ENCODE measurements at regions not wholly inside any gene's neighbourhood (a gene's known extent, or its start where the extent isn't known, plus 50 kb on each side); places are given as distances from the start of the nearest gene placed in this dataset.

DNA sequence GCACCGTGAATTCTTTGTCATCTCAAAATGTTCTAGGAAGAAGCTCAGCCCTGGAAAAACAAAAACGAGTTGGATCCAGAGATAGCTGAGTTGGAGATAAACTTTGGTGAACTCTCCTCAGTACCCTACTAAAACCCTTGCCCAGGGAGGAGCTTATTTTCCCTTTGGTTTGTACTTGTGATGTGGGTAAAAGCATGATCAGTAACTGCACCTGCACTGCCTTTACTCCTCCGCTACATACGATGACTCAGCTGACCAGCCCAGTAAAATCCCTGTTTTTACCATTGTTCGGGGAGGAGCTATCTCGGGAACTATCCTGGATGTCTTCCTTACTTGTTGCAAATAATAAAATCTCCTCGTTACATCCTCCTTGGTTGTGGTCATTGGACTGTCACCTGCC, 359.3 kb downstream of the SH2D4B start:
- H3K36me3 ChIP-seq (replicated peaks in 1 of 2; ENCODE audit: control insufficient read depth in 1 of 2, insufficient read depth in 2 of 2, low read length in 1 of 2) = no peaks in the 10 kb centered on the region
- H3K79me2 ChIP-seq (ENCODE audit: insufficient read depth) = no peaks in the 10 kb centered on the region
- DNase-seq = no peak
- no peaks in the 10 kb centered on the region for H3K9me2 ChIP-seq
- H3K9ac ChIP-seq = no peak overlapping the region
- H4K20me1 ChIP-seq (ENCODE audit: insufficient read depth) = no peaks in the 10 kb centered on the region
- H3F3A ChIP-seq (replicated peaks; ENCODE audit: insufficient read depth) = no peaks in the 10 kb centered on the region
- no peaks in the 10 kb centered on the region for H3K27me3 ChIP-seq (ENCODE audit: insufficient read depth)
- CTCF ChIA-PET = interaction anchor here (0.6 to 1.0 kb wide), 3 partner anchors 9 to 198 kb away, joined by 3 read pairs; no protein-coding TSS in a partner anchor
- WGBS (ENCODE audit: low lambda C conversion rate) = 18% methylated on average over 7 of the region's 7 CpGs
- POLR2A ChIA-PET = no interaction called here
- H3K9me3 ChIP-seq = no peaks in the 10 kb centered on the region
- H3K4me2 ChIP-seq = no peak overlapping the region
- no peak overlapping the region for H3K4me3 ChIP-seq (ENCODE audit: low read depth in 2 of 2, low read length in 1 of 2)
- no peak overlapping the region for H2AFZ ChIP-seq (ENCODE audit: low read depth)
- no peak overlapping the region for H3K27ac ChIP-seq (ENCODE audit: low read depth in 2 of 2, low read length in 1 of 2)
- TF ChIP-seq NFIC (IDR thresholded peaks at IDR 0.05; ENCODE audit: borderline replicate concordance) (no peak), FOXM1 (IDR thresholded peaks at IDR 0.05; ENCODE audit: low read depth) (no peak), GATA2 (CRISPR knock-in tag; IDR thresholded peaks at IDR 0.05) (no peak), MEF2A (IDR thresholded peaks at IDR 0.05; ENCODE audit: borderline replicate concordance, low read depth) (no peak), JUND (IDR thresholded peaks at IDR 0.05) (no peak), IRF3 (IDR thresholded peaks at IDR 0.05; ENCODE audit: low read depth, low read length) (no peak), ELF1 (IDR thresholded peaks at IDR 0.05) (no peak), FOSL2 (IDR thresholded peaks at IDR 0.05; ENCODE audit: borderline replicate concordance, low read depth) (no peak), REST (IDR thresholded peaks at IDR 0.05; ENCODE audit: low read depth, low read length) (no peak), RFX5 (IDR thresholded peaks at IDR 0.05; ENCODE audit: low read length) (no peak), SMC3 (IDR thresholded peaks at IDR 0.05; ENCODE audit: low read depth, low read length) (no peak), MXI1 (IDR thresholded peaks at IDR 0.05; ENCODE audit: low read depth, low read length) (no peak), EP300 (IDR thresholded peaks at IDR 0.05; ENCODE audit: borderline replicate concordance in 1 of 2, low read depth in 1 of 2, low read length in 1 of 2) (no peak), TEAD4 (IDR thresholded peaks at IDR 0.05; ENCODE audit: borderline replicate concordance, insufficient read depth) (no peak), EZH2phosphoT487 (IDR thresholded peaks at IDR 0.05; ENCODE audit: borderline replicate concordance, low read depth) (no peak)
- TF ChIP-seq, protein P1, sequence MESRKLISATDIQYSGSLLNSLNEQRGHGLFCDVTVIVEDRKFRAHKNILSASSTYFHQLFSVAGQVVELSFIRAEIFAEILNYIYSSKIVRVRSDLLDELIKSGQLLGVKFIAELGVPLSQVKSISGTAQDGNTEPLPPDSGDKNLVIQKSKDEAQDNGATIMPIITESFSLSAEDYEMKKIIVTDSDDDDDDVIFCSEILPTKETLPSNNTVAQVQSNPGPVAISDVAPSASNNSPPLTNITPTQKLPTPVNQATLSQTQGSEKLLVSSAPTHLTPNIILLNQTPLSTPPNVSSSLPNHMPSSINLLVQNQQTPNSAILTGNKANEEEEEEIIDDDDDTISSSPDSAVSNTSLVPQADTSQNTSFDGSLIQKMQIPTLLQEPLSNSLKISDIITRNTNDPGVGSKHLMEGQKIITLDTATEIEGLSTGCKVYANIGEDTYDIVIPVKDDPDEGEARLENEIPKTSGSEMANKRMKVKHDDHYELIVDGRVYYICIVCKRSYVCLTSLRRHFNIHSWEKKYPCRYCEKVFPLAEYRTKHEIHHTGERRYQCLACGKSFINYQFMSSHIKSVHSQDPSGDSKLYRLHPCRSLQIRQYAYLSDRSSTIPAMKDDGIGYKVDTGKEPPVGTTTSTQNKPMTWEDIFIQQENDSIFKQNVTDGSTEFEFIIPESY (IDR thresholded peaks at IDR 0.05; ENCODE audit: borderline replicate concordance, low read depth) = no peak
- TF ChIP-seq, protein P2, sequence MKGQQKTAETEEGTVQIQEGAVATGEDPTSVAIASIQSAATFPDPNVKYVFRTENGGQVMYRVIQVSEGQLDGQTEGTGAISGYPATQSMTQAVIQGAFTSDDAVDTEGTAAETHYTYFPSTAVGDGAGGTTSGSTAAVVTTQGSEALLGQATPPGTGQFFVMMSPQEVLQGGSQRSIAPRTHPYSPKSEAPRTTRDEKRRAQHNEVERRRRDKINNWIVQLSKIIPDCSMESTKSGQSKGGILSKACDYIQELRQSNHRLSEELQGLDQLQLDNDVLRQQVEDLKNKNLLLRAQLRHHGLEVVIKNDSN (IDR thresholded peaks at IDR 0.05; ENCODE audit: borderline replicate concordance, low read depth) = no peak
- TF ChIP-seq, protein P3, sequence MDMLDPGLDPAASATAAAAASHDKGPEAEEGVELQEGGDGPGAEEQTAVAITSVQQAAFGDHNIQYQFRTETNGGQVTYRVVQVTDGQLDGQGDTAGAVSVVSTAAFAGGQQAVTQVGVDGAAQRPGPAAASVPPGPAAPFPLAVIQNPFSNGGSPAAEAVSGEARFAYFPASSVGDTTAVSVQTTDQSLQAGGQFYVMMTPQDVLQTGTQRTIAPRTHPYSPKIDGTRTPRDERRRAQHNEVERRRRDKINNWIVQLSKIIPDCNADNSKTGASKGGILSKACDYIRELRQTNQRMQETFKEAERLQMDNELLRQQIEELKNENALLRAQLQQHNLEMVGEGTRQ (IDR thresholded peaks at IDR 0.05; ENCODE audit: borderline replicate concordance, low read depth, low read length) = no peak
- no peaks in the 10 kb centered on the region for H3K4me1 ChIP-seq (ENCODE audit: control insufficient read depth in 1 of 2, insufficient read depth in 2 of 2, low read depth in 1 of 2, low read length in 1 of 2)
